Type B pancreatic cell (in vitro differentiated cells): ENCODE measurements at regions not wholly inside any gene's neighbourhood (a gene's known extent, or its start where the extent isn't known, plus 50 kb on each side); places are given as distances from the start of the nearest gene placed in this dataset.

Experiments used
- DNase-seq: peaks from one replicate; pipeline ENCODE4 v3.0.0; 2021; ENCODE audit warnings: mixed read lengths; ENCODE audit not compliant: unreplicated experiment; ENCODE audit errors: extremely low spot score
- H3K27ac Mint-ChIP-seq: 2 replicates; pipeline ENCODE4 v1.8.0; 2021; ENCODE audit warnings: mild to moderate bottlenecking, mixed read lengths
- H3K27me3 Mint-ChIP-seq: 2 replicates; pipeline ENCODE4 v1.8.0; 2021; ENCODE audit warnings: mixed read lengths
- H3K36me3 Mint-ChIP-seq: 2 replicates; pipeline ENCODE4 v1.8.0; 2021; ENCODE audit warnings: mixed read lengths
- H3K4me1 Mint-ChIP-seq: one replicate; pipeline ENCODE4 v1.8.0; 2021; ENCODE audit warnings: mixed read lengths; ENCODE audit not compliant: unreplicated experiment
- H3K4me3 Mint-ChIP-seq: 2 replicates; pipeline ENCODE4 v1.8.0; 2021; ENCODE audit warnings: mild to moderate bottlenecking, mixed read lengths
- H3K9me3 Mint-ChIP-seq: 2 replicates; pipeline ENCODE4 v1.8.0; 2021; ENCODE audit warnings: mixed read lengths
- CTCF ChIP-seq: fragments of 200-600 bp; sonication (generic); conservative IDR thresholded peaks from 2 replicates; pipeline ENCODE4 v1.5.0; 2021; ENCODE audit warnings: antibody characterized with exemption, mild to moderate bottlenecking

- no peaks in the 10 kb centered on the region for H3K9me3 Mint-ChIP-seq
- no peak for DNase-seq
- peaks cover 29% of the 10 kb centered on the region for H3K4me1 Mint-ChIP-seq
- TF ChIP-seq CTCF: no peak
- no peak overlapping the region for H3K4me3 Mint-ChIP-seq
- peaks cover under 1% of the 10 kb centered on the region for H3K27me3 Mint-ChIP-seq
- H3K27ac Mint-ChIP-seq: no peak overlapping the region
- H3K36me3 Mint-ChIP-seq: no peaks in the 10 kb centered on the region
Measured at GRCh38 chr11:71336176-71336995, 84.0 kb upstream of the SHANK2 start.

GRCh38 chr11:71335371-71335770, 83.0 kb upstream of the SHANK2 start:
- no peak for TF ChIP-seq CTCF
- no peak for DNase-seq
- Mint-ChIP-seq H3K27me3 (no peaks in the 10 kb centered on the region), H3K27ac (no peak overlapping the region), H3K9me3 (no peaks in the 10 kb centered on the region), H3K4me3 (no peak overlapping the region), H3K36me3 (no peaks in the 10 kb centered on the region), H3K4me1 (peaks cover 25% of the 10 kb centered on the region)

- no peaks in the 10 kb centered on the region for H3K36me3 Mint-ChIP-seq
- H3K27ac Mint-ChIP-seq: no peak overlapping the region
- H3K4me3 Mint-ChIP-seq: no peak overlapping the region
- peaks cover 13% of the 10 kb centered on the region for H3K4me1 Mint-ChIP-seq
- TF ChIP-seq CTCF: no peak
- no peaks in the 10 kb centered on the region for H3K27me3 Mint-ChIP-seq
- DNase-seq: no peak
- no peaks in the 10 kb centered on the region for H3K9me3 Mint-ChIP-seq
Measured at GRCh38 chr11:71334191-71334590, 81.8 kb upstream of the SHANK2 start.

- Mint-ChIP-seq H3K4me3 (no peak overlapping the region), H3K9me3 (no peaks in the 10 kb centered on the region), H3K27me3 (no peaks in the 10 kb centered on the region), H3K27ac (no peak overlapping the region), H3K4me1 (peaks cover 7% of the 10 kb centered on the region), H3K36me3 (no peaks in the 10 kb centered on the region)
- TF ChIP-seq CTCF: no peak
- no peak for DNase-seq
Measured at GRCh38 chr11:71333473-71333872, 81.1 kb upstream of the SHANK2 start.

GRCh38 chr11:71332447-71332846, 80.1 kb upstream of the SHANK2 start:
- Mint-ChIP-seq H3K4me1 (no peaks in the 10 kb centered on the region), H3K4me3 (no peak overlapping the region), H3K36me3 (no peaks in the 10 kb centered on the region), H3K9me3 (no peaks in the 10 kb centered on the region), H3K27me3 (no peaks in the 10 kb centered on the region), H3K27ac (no peak overlapping the region)
- DNase-seq: no peak
- TF ChIP-seq CTCF: no peak
